PFSK-1 (cell line): ENCODE measurements at regions not wholly inside any gene's neighbourhood (a gene's known extent, or its start where the extent isn't known, plus 50 kb on each side); places are given as distances from the start of the nearest gene placed in this dataset.

Experiments used
- POLR2AphosphoS5 ChIP-seq: IDR thresholded peaks from 2 replicates; pipeline ENCODE4 v1.6.1; 2012; ENCODE audit warnings: low read depth, mild to moderate bottlenecking, control low read depth, low read length, moderate library complexity
- REST ChIP-seq, 2 experiments: IDR thresholded peaks; 2 replicates each; pipeline versions ENCODE4 v1.6.1 to v1.8.0; 2011 to 2012; ENCODE audit warnings: low read depth in 2 of 2, low read length in 2 of 2, control low read depth in 1 of 2, inconsistent platforms in 1 of 2, mild to moderate bottlenecking in 1 of 2, moderate library complexity in 1 of 2; ENCODE audit not compliant: insufficient read depth in 1 of 2
- TAF1 ChIP-seq: IDR thresholded peaks from 2 replicates; pipeline ENCODE4 v1.6.1; 2012; ENCODE audit warnings: low read length, control low read depth, borderline replicate concordance; ENCODE audit not compliant: insufficient read depth

- TF ChIP-seq POLR2AphosphoS5, result no peak
- TF ChIP-seq TAF1, result no peak
- TF ChIP-seq REST (IDR thresholded peaks at IDR 0.05; ENCODE audit: insufficient read depth in 1 of 2, low read depth in 2 of 2, low read length in 2 of 2), result no peak
Measured at GRCh38 chr5:53820802-53821171, 260.3 kb downstream of the NDUFS4 start.
